22Rv1 (cell line): ENCODE measurements at regions not wholly inside any gene's neighbourhood (a gene's known extent, or its start where the extent isn't known, plus 50 kb on each side); places are given as distances from the start of the nearest gene placed in this dataset.

Experiments used
- ZFX ChIP-seq: fragments of 450-650 bp; IDR thresholded peaks from 2 replicates; pipeline ENCODE4 v1.6.1; 2017; ENCODE audit warnings: antibody characterized with exemption, borderline replicate concordance
- TF ChIP-seq, protein P1 (sequence below): fragments of 450-650 bp; IDR thresholded peaks from 2 replicates; pipeline ENCODE4 v1.5.1; 2017; ENCODE audit warnings: mild to moderate bottlenecking

DNA sequence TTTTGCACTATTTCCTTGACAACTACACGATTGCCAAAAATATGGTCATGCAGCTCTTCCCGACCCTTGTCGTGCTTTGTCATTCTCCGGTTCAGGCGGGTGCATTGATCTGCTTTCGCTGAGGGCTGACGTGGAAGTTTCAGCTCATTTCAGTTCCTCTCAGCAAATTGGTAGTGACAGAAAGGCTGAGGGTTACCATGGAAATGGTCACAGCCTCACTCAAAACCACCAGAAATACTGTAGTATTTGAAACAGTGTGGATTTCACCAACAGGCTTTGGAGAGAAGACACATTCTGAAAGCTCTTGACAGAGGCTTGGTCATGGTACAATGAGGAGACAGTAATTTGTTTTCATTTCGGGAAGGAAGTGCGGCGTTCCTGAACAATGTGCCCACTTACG lies 99.7 kb upstream of the EXOC2 start:
- TF ChIP-seq, protein P1, sequence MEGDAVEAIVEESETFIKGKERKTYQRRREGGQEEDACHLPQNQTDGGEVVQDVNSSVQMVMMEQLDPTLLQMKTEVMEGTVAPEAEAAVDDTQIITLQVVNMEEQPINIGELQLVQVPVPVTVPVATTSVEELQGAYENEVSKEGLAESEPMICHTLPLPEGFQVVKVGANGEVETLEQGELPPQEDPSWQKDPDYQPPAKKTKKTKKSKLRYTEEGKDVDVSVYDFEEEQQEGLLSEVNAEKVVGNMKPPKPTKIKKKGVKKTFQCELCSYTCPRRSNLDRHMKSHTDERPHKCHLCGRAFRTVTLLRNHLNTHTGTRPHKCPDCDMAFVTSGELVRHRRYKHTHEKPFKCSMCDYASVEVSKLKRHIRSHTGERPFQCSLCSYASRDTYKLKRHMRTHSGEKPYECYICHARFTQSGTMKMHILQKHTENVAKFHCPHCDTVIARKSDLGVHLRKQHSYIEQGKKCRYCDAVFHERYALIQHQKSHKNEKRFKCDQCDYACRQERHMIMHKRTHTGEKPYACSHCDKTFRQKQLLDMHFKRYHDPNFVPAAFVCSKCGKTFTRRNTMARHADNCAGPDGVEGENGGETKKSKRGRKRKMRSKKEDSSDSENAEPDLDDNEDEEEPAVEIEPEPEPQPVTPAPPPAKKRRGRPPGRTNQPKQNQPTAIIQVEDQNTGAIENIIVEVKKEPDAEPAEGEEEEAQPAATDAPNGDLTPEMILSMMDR = no peak
- TF ChIP-seq ZFX = no peak
